Right atrium auricular region (tissue), 2 donors: ENCODE measurements at regions not wholly inside any gene's neighbourhood (a gene's known extent, or its start where the extent isn't known, plus 50 kb on each side); places are given as distances from the start of the nearest gene placed in this dataset.
A peak's percentile ranks its signal among the peaks of the same experiment; 100 is the strongest.

Experiments used
- DNase-seq: peaks from one replicate; pipeline ENCODE4 v3.0.0-alpha.2; 2019; ENCODE audit warnings: low spot score
- H3K27ac ChIP-seq, 2 donors: fragments of 200-600 bp; sonication (generic); 1 replicate in 1 of 2; 2 replicates in 1 of 2; pipeline ENCODE4 v1.5.1; 2016 to 2019
- H3K27me3 ChIP-seq, 2 donors: fragments of 200-600 bp; sonication (generic); one replicate each; pipeline versions ENCODE4 v1.5.1 to v1.6.0; 2017 to 2019
- H3K36me3 ChIP-seq: fragments of 200-600 bp; sonication (generic); one replicate; pipeline ENCODE4 v1.5.1; 2016
- H3K4me1 ChIP-seq, 2 donors: fragments of 200-600 bp; sonication (generic); one replicate each; pipeline versions ENCODE4 v1.5.1 to v1.6.0; 2017 to 2019
- H3K4me3 ChIP-seq, 2 donors: fragments of 200-600 bp; sonication (generic); 1 replicate in 1 of 2; 2 replicates in 1 of 2; pipeline ENCODE4 v1.5.1; 2017 to 2019; ENCODE audit warnings: mild to moderate bottlenecking in 1 of 2, moderate library complexity in 1 of 2
- H3K9me3 ChIP-seq, 2 donors: fragments of 200-600 bp; sonication (generic); one replicate each; pipeline ENCODE4 v1.5.1; 2019
- CTCF ChIP-seq, 2 donors: fragments of 200-600 bp; sonication (generic); IDR thresholded peaks; one replicate each; pipeline ENCODE4 v1.5.1; 2019; ENCODE audit warnings: antibody characterized with exemption in 2 of 2

- H3K4me1 ChIP-seq: no peaks in the 10 kb centered on the region
- peak overlapping the region in 1 of 2 donors; percentile 2 for H3K4me3 ChIP-seq
- H3K27me3 ChIP-seq: no peaks in the 10 kb centered on the region
- no peak for TF ChIP-seq CTCF (IDR thresholded peaks at IDR 0.05)
- no peaks in the 10 kb centered on the region for H3K36me3 ChIP-seq
- DNase-seq: no peak
- H3K9me3 ChIP-seq: no peaks in the 10 kb centered on the region
- no peak overlapping the region for H3K27ac ChIP-seq
Observed at GRCh38 chr18:24862201-24862816, 401.9 kb downstream of the HRH4 start.

GRCh38 chr18:24868311-24868710, 407.9 kb downstream of the HRH4 start:
- TF ChIP-seq CTCF (IDR thresholded peaks at IDR 0.05): no peak
- DNase-seq: no peak
- no peaks in the 10 kb centered on the region for H3K4me1 ChIP-seq
- H3K27me3 ChIP-seq: no peaks in the 10 kb centered on the region
- H3K4me3 ChIP-seq: no peak overlapping the region
- no peaks in the 10 kb centered on the region for H3K36me3 ChIP-seq
- H3K27ac ChIP-seq: no peak overlapping the region
- no peaks in the 10 kb centered on the region for H3K9me3 ChIP-seq

GRCh38 chr18:24868760-24869237, 408.4 kb downstream of the HRH4 start:
- no peak overlapping the region for H3K4me3 ChIP-seq
- H3K4me1 ChIP-seq: no peaks in the 10 kb centered on the region
- H3K9me3 ChIP-seq: no peaks in the 10 kb centered on the region
- H3K27me3 ChIP-seq: no peaks in the 10 kb centered on the region
- no peaks in the 10 kb centered on the region for H3K36me3 ChIP-seq
- no peak overlapping the region for H3K27ac ChIP-seq
- no peak for DNase-seq
- no peak for TF ChIP-seq CTCF (IDR thresholded peaks at IDR 0.05)

GRCh38 chr18:24869285-24869684, 408.8 kb downstream of the HRH4 start:
- no peak overlapping the region for H3K4me3 ChIP-seq
- H3K27me3 ChIP-seq: no peaks in the 10 kb centered on the region
- no peak for DNase-seq
- no peak overlapping the region for H3K27ac ChIP-seq
- H3K36me3 ChIP-seq: no peaks in the 10 kb centered on the region
- H3K9me3 ChIP-seq: no peaks in the 10 kb centered on the region
- TF ChIP-seq CTCF (IDR thresholded peaks at IDR 0.05): no peak
- no peaks in the 10 kb centered on the region for H3K4me1 ChIP-seq

GRCh38 chr18:24875286-24875685, 414.8 kb downstream of the HRH4 start:
- no peak for DNase-seq
- Histone ChIP-seq H3K27me3 (no peaks in the 10 kb centered on the region), H3K4me1 (no peaks in the 10 kb centered on the region), H3K9me3 (no peaks in the 10 kb centered on the region), H3K27ac (no peak overlapping the region), H3K36me3 (no peaks in the 10 kb centered on the region), H3K4me3 (no peak overlapping the region)
- no peak for TF ChIP-seq CTCF (IDR thresholded peaks at IDR 0.05)

GRCh38 chr18:24875777-24876176, 415.3 kb downstream of the HRH4 start:
- Histone ChIP-seq H3K27me3 (no peaks in the 10 kb centered on the region), H3K9me3 (no peaks in the 10 kb centered on the region), H3K36me3 (no peaks in the 10 kb centered on the region), H3K4me3 (no peak overlapping the region), H3K4me1 (no peaks in the 10 kb centered on the region), H3K27ac (no peak overlapping the region)
- DNase-seq: no peak
- TF ChIP-seq CTCF (IDR thresholded peaks at IDR 0.05): no peak
